Adrenal gland (tissue), 9 donors: ENCODE measurements at regions not wholly inside any gene's neighbourhood (a gene's known extent, or its start where the extent isn't known, plus 50 kb on each side); places are given as distances from the start of the nearest gene placed in this dataset.

Experiments
- DNase-seq, 7 donors: peaks; one replicate each; pipeline ENCODE4 v3.0.0-alpha.2; 2019 to 2020
- H3K27ac ChIP-seq, 5 donors: fragments of 200-600 bp; sonication (generic) in 4 of 5; 1 replicate in 3 of 5; 2 replicates in 2 of 5; pipeline versions ENCODE4 v1.5.1 to v1.8.0; 2016 to 2020; ENCODE audit warnings: mild to moderate bottlenecking in 1 of 5
- H3K27me3 ChIP-seq: fragments of 200-600 bp; 2 replicates; pipeline ENCODE4 v1.8.0; 2021
- H3K36me3 ChIP-seq, 2 donors: fragments of 200-600 bp; replicated peaks in 1 of 2; 1 replicate in 1 of 2; 2 replicates in 1 of 2; pipeline versions ENCODE4 v1.5.1 to v1.8.0; 2018 to 2022
- H3K4me1 ChIP-seq, 2 donors: fragments of 200-600 bp; replicated peaks in 1 of 2; 1 replicate in 1 of 2; 2 replicates in 1 of 2; pipeline versions ENCODE4 v1.5.1 to v1.8.0; 2018 to 2021
- H3K4me3 ChIP-seq, 4 donors: fragments of 200-600 bp; sonication (generic) in 3 of 4; one replicate each; pipeline ENCODE4 v1.5.1; 2016 to 2018
- H3K9me3 ChIP-seq, 3 donors: fragments of 200-600 bp; sonication (generic) in 1 of 3; replicated peaks in 1 of 3; 1 replicate in 2 of 3; 2 replicates in 1 of 3; pipeline versions ENCODE4 v1.5.1 to v1.8.0; 2016 to 2021
- POLR2A ChIP-seq, 2 donors: fragments of 450-650 bp; IDR thresholded peaks; one replicate each; pipeline ENCODE4 v1.6.1; 2017; ENCODE audit warnings: antibody characterized with exemption in 2 of 2, mild to moderate bottlenecking in 2 of 2, moderate library complexity in 1 of 2
- WGBS, 4 donors: extraction: QIAGEN DNeasy Blood & Tissue Kit in 2 of 4; methylation state at CpG; one replicate each; pipeline versions ENCODE4 v1.1.5 to v1.1.7; 2013 to 2017; 5-methylcytosine and 5-hydroxymethylcytosine counted together
- intact Hi-C, 2 donors: fragments of 100-400 bp; cut with DNase I; formaldehyde crosslinking; loops; one replicate each; pipeline versions ENCODE4 v1.14.1 to v1.15.0; 2022 to 2023
- TF ChIP-seq, protein P1 (sequence below), 6 experiments: fragments of 450-650 bp in 4 of 6; fragments of 200-600 bp in 2 of 6; sonication (generic) in 1 of 6; IDR thresholded peaks; 1 replicate in 5 of 6; 2 replicates in 1 of 6; pipeline versions ENCODE4 v1.5.1 to v1.8.0; 2016 to 2021; ENCODE audit warnings: antibody characterized with exemption in 6 of 6, mild to moderate bottlenecking in 2 of 6, moderate library complexity in 1 of 6
- donor health status: healthy with polysubstance abuse.
- donor health status: Bipolar disorder and iron deficiency.
- donor health status: DM: yes; HTN: yes; CAD: no.
- donor health status: DM: no; HTN: no; CAD: no.
- donor health status: DM: no; HTN: no; CAD: no.

DNA sequence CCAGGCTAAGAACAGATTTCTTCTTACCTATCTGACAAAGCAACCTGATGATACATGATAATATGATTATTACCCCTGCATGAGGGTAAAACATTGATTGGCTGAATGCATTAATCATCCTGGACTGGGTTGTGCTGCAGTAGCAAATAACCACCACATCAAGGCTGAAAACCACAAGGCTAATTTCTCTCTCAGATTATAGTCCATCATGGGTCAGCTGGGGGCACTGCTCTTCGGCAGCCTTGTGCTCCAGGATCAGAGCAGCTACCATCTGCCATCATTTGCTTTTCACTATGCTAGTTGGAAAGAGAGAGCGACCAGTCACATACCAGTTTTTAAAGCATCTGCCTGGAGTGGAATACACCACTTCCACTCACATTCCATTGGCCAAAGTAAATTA is 383.5 kb downstream of the RASEF start:
- Histone ChIP-seq H3K27me3 (no peaks in the 10 kb centered on the region), H3K4me1 (no peaks in the 10 kb centered on the region), H3K4me3 (no peak overlapping the region), H3K27ac (no peak overlapping the region), H3K36me3 (no peaks in the 10 kb centered on the region), H3K9me3 (no peaks in the 10 kb centered on the region)
- DNase-seq, result no peak
- 80 to 94% (median 84%) methylated on average over 2 of the region's 2 CpGs for WGBS, 4 donors
- TF ChIP-seq POLR2A (IDR thresholded peaks at IDR 0.05), result no peak
- TF ChIP-seq, protein P1, sequence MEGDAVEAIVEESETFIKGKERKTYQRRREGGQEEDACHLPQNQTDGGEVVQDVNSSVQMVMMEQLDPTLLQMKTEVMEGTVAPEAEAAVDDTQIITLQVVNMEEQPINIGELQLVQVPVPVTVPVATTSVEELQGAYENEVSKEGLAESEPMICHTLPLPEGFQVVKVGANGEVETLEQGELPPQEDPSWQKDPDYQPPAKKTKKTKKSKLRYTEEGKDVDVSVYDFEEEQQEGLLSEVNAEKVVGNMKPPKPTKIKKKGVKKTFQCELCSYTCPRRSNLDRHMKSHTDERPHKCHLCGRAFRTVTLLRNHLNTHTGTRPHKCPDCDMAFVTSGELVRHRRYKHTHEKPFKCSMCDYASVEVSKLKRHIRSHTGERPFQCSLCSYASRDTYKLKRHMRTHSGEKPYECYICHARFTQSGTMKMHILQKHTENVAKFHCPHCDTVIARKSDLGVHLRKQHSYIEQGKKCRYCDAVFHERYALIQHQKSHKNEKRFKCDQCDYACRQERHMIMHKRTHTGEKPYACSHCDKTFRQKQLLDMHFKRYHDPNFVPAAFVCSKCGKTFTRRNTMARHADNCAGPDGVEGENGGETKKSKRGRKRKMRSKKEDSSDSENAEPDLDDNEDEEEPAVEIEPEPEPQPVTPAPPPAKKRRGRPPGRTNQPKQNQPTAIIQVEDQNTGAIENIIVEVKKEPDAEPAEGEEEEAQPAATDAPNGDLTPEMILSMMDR (IDR thresholded peaks at IDR 0.05), result no peak
- intact Hi-C loops, result no loop called here

DNA sequence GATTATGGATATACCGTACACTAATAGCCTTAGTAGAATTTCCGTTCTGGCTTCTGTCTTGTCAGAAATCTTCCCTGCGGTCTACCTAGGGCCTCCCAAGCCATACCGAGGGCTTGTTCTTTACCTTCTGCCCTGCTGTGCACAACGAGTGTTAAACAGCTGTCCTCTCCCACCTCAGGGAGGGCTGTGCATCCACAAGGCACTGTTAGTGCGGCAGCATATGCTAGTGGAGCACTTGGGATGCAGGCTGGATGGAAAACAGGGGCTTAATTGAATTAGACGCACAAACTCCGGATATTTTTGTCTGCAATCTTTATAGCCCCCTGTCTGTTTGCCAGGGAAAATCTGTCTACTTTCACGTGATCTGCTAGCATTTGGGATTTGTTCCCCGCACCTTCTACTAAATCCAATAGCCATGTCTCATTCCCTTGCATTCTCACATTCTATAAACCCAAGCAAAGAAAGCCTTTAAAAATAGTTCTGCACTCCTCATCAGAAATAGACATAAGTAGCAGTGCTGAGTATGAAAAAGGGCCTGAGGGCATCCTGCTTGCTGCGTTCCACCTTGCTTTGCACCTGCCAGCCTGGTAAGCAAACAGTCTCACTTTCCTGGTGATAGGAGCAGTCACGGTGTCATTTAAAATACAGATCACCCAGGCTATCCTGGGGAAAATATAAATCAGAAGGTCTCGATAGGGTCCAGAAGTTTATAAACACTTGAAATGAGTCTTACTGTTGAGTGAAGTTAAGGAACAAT is 382.6 kb downstream of the RASEF start:
- 69 to 71% (median 71%) methylated on average over 12 to 13 of the region's 13 CpGs for WGBS, 4 donors
- no peaks in the 10 kb centered on the region for H3K27me3 ChIP-seq
- TF ChIP-seq, protein P1 (IDR thresholded peaks at IDR 0.05), result no peak
- no peak for TF ChIP-seq POLR2A (IDR thresholded peaks at IDR 0.05)
- H3K4me3 ChIP-seq, result no peak overlapping the region
- H3K27ac ChIP-seq, result no peak overlapping the region
- no peaks in the 10 kb centered on the region for H3K36me3 ChIP-seq
- no peak for DNase-seq
- H3K4me1 ChIP-seq, result no peaks in the 10 kb centered on the region
- intact Hi-C loops, result no loop called here
- H3K9me3 ChIP-seq, result no peaks in the 10 kb centered on the region

DNA sequence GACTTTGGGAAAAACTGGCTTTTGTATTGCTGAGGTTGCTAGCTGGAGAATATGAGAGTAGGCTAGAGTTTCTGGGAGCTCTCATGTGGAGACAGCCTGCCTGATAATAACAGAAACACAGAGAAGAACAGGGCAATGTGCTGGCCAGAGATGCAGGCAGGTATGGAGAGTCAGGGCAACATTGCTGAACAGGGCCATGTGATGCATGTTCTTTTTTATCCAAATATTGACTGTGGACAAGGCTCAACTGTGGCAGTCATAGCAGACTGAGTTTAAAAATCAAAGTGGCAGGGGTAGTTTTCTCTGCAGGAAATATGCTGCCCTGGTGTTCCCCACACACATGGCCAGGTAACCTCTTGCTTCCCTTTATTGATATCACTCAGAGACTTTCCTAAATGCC is 381.1 kb downstream of the RASEF start:
- intact Hi-C loops, result no loop called here
- Histone ChIP-seq H3K9me3 (no peaks in the 10 kb centered on the region), H3K4me3 (no peak overlapping the region), H3K4me1 (no peaks in the 10 kb centered on the region), H3K36me3 (no peaks in the 10 kb centered on the region), H3K27me3 (no peaks in the 10 kb centered on the region), H3K27ac (no peak overlapping the region)
- DNase-seq, result no peak
- TF ChIP-seq, protein P1 (IDR thresholded peaks at IDR 0.05), result no peak
- no peak for TF ChIP-seq POLR2A (IDR thresholded peaks at IDR 0.05)

DNA sequence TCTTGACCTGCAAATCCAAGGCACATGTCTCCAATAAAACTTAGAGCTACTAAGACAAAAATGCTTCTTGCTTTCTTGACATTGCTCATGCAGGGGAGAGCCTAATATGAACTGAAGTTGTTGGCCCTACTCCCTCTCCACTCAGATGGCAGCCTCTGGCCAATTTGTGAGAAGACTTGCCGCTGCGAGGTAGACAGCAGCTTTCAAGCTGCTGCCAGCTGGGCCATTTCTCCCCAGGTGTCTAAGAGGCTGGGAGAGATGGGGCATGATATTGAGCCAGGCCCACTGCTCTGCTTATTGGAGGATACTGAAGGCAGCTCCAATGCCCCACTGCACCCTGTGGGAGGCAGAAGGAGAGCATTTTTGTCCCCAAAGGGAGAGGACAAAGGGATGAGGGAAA is 380.5 kb downstream of the RASEF start:
- no peak for DNase-seq
- intact Hi-C loops, result no loop called here
- no peaks in the 10 kb centered on the region for H3K4me1 ChIP-seq

More for the DNA sequence above, 380.5 kb downstream of the RASEF start:
- Histone ChIP-seq H3K27ac (no peak overlapping the region), H3K27me3 (no peaks in the 10 kb centered on the region), H3K36me3 (no peaks in the 10 kb centered on the region), H3K9me3 (no peaks in the 10 kb centered on the region), H3K4me3 (no peak overlapping the region)
- no peak for TF ChIP-seq POLR2A (IDR thresholded peaks at IDR 0.05)
- TF ChIP-seq, protein P1 (IDR thresholded peaks at IDR 0.05), result no peak
- 82 to 100% (median 93%) methylated on average over 2 of the region's 2 CpGs for WGBS, 4 donors
